ENCODE measurements at regions not wholly inside any gene's neighbourhood (a gene's known extent, or its start where the extent isn't known, plus 50 kb on each side); places are given as distances from the start of the nearest gene placed in this dataset.

- no peak for DNase-seq
Observed at GRCh38 chr2:217047209-217047608, 187.3 kb upstream of the TNP1 start.

GRCh38 chr2:217045700-217046475 is 186.0 kb upstream of the TNP1 start:
- no peak for DNase-seq

GRCh38 chr2:217040099-217040498 is 180.2 kb upstream of the TNP1 start:
- no peak for DNase-seq

GRCh38 chr2:217038001-217038400 is 178.1 kb upstream of the TNP1 start:
- DNase-seq: no peak

GRCh38 chr2:217037353-217037752 is 177.5 kb upstream of the TNP1 start:
- DNase-seq: no peak

GRCh38 chr2:217035967-217036366 is 176.1 kb upstream of the TNP1 start:
- no peak for DNase-seq

GRCh38 chr2:217033186-217033585 is 173.3 kb upstream of the TNP1 start:
- DNase-seq: no peak

GRCh38 chr2:217031445-217031844 is 171.6 kb upstream of the TNP1 start:
- DNase-seq: no peak

GRCh38 chr2:217030081-217030480 is 170.2 kb upstream of the TNP1 start:
- DNase-seq: no peak

- DNase-seq: no peak
Observed at GRCh38 chr2:217028128-217028527, 168.3 kb upstream of the TNP1 start.

- DNase-seq: no peak
Observed at GRCh38 chr2:217027414-217027813, 167.6 kb upstream of the TNP1 start.

- no peak for DNase-seq
Observed at GRCh38 chr2:217026569-217026968, 166.7 kb upstream of the TNP1 start.

- no peak for DNase-seq
Observed at GRCh38 chr2:217026161-217026560, 166.3 kb upstream of the TNP1 start.

GRCh38 chr2:217023611-217024010 is 163.7 kb upstream of the TNP1 start:
- DNase-seq: no peak

GRCh38 chr2:217017456-217018252 is 157.8 kb upstream of the TNP1 start:
- DNase-seq: no peak

- no peak for DNase-seq
Observed at GRCh38 chr2:217016796-217017419, 157.0 kb upstream of the TNP1 start.

GRCh38 chr2:217014328-217015105 is 154.7 kb upstream of the TNP1 start:
- no peak for DNase-seq

- DNase-seq: no peak
Observed at GRCh38 chr2:217013926-217014325, 154.1 kb upstream of the TNP1 start.

GRCh38 chr2:217011576-217011975 is 151.7 kb upstream of the TNP1 start:
- no peak for DNase-seq

- no peak for DNase-seq
Observed at GRCh38 chr2:217010173-217010572, 150.3 kb upstream of the TNP1 start.

GRCh38 chr2:217008794-217009193 is 148.9 kb upstream of the TNP1 start:
- DNase-seq: no peak

GRCh38 chr2:217006217-217006616 is 146.4 kb upstream of the TNP1 start:
- no peak for DNase-seq

- DNase-seq: no peak
Observed at GRCh38 chr2:217004656-217005055, 144.8 kb upstream of the TNP1 start.

Data from NCI-H1048 (cell line).